ENCODE measurements at regions not wholly inside any gene's neighbourhood (a gene's known extent, or its start where the extent isn't known, plus 50 kb on each side); places are given as distances from the start of the nearest gene placed in this dataset.

GRCh38 chr2:239668042-239668441 is 267.2 kb upstream of the HDAC4 start:
- no peak overlapping the region for H3K4me3 ChIP-seq (ENCODE audit: low read length)
- no peak for DNase-seq (ENCODE audit: low read depth)
- no peak for TF ChIP-seq CTCF (conservative IDR thresholded peaks at IDR 0.05; ENCODE audit: low read length)

- no peak overlapping the region for H3K4me3 ChIP-seq (ENCODE audit: low read length)
- DNase-seq (ENCODE audit: low read depth) = no peak
- no peak for TF ChIP-seq CTCF (conservative IDR thresholded peaks at IDR 0.05; ENCODE audit: low read length)
Observed at GRCh38 chr2:239667431-239667985, 266.7 kb upstream of the HDAC4 start.

- no peak for TF ChIP-seq CTCF (conservative IDR thresholded peaks at IDR 0.05; ENCODE audit: low read length)
- DNase-seq (ENCODE audit: low read depth) = no peak
- H3K4me3 ChIP-seq (ENCODE audit: low read length) = no peak overlapping the region
Observed at GRCh38 chr2:239666855-239667376, 266.1 kb upstream of the HDAC4 start.

- no peak for TF ChIP-seq CTCF (conservative IDR thresholded peaks at IDR 0.05; ENCODE audit: low read length)
- no peak for DNase-seq (ENCODE audit: low read depth)
- H3K4me3 ChIP-seq (ENCODE audit: low read length) = no peak overlapping the region
Observed at GRCh38 chr2:239666053-239666854, 265.4 kb upstream of the HDAC4 start.

GRCh38 chr2:239664216-239664810 is 263.5 kb upstream of the HDAC4 start:
- TF ChIP-seq CTCF (conservative IDR thresholded peaks at IDR 0.05; ENCODE audit: low read length) = no peak
- DNase-seq (ENCODE audit: low read depth) = no peak
- H3K4me3 ChIP-seq (ENCODE audit: low read length) = no peak overlapping the region

GRCh38 chr2:239663364-239663924 is 262.6 kb upstream of the HDAC4 start:
- TF ChIP-seq CTCF (conservative IDR thresholded peaks at IDR 0.05; ENCODE audit: low read length) = no peak
- DNase-seq (ENCODE audit: low read depth) = no peak
- H3K4me3 ChIP-seq (ENCODE audit: low read length) = no peak overlapping the region
